Neural progenitor cell (in vitro differentiated cells): ENCODE measurements at regions not wholly inside any gene's neighbourhood (a gene's known extent, or its start where the extent isn't known, plus 50 kb on each side); places are given as distances from the start of the nearest gene placed in this dataset.

ENCODE experiments used
- DNase-seq: peaks from one replicate; pipeline ENCODE4 v3.0.0-alpha.2; 2016; ENCODE audit warnings: low spot score
- H2AFZ ChIP-seq: fragments of 200-600 bp; sonication (generic); replicated peaks from 2 replicates; pipeline ENCODE4 v1.6.1; 2016; ENCODE audit warnings: antibody characterized with exemption
- H3F3A ChIP-seq: fragments of 200-600 bp; sonication (generic); 2 replicates; pipeline ENCODE4 v1.6.1; 2016; ENCODE audit warnings: antibody characterized with exemption, low read depth
- H3K27ac ChIP-seq: fragments of 200-600 bp; sonication (generic); 2 replicates; pipeline ENCODE4 v1.5.1; 2016; ENCODE audit warnings: mild to moderate bottlenecking
- H3K27me3 ChIP-seq: fragments of 200-600 bp; sonication (generic); 2 replicates; pipeline ENCODE4 v1.6.1; 2016; ENCODE audit warnings: mild to moderate bottlenecking, moderate library complexity
- H3K36me3 ChIP-seq: fragments of 200-600 bp; sonication (generic); 2 replicates; pipeline ENCODE4 v1.5.1; 2016
- H3K4me1 ChIP-seq: fragments of 200-600 bp; sonication (generic); 2 replicates; pipeline ENCODE4 v1.6.1; 2016; ENCODE audit warnings: mixed run types
- H3K4me2 ChIP-seq: fragments of 200-600 bp; sonication (generic); 2 replicates; pipeline ENCODE4 v1.6.1; 2016
- H3K4me3 ChIP-seq: fragments of 200-600 bp; sonication (generic); 2 replicates; pipeline ENCODE4 v1.5.1; 2016
- H3K79me2 ChIP-seq: fragments of 200-600 bp; sonication (generic); 2 replicates; pipeline ENCODE4 v1.6.1; 2016; ENCODE audit warnings: low read depth
- H3K9ac ChIP-seq: fragments of 200-600 bp; sonication (generic); 2 replicates; pipeline ENCODE4 v1.6.1; 2016
- H3K9me3 ChIP-seq: fragments of 200-600 bp; sonication (generic); 2 replicates; pipeline ENCODE4 v1.5.1; 2016; ENCODE audit warnings: low read depth
- H4K20me1 ChIP-seq: fragments of 200-600 bp; sonication (generic); 2 replicates; pipeline ENCODE4 v1.6.1; 2016; ENCODE audit warnings: low read depth
- H3K27ac Mint-ChIP-seq: 3 replicates; pipeline ENCODE4 v1.8.0; 2021; ENCODE audit warnings: mixed read lengths
- H3K27me3 Mint-ChIP-seq: 2 replicates; pipeline ENCODE4 v1.8.0; 2022; ENCODE audit warnings: low read depth, mild to moderate bottlenecking, inconsistent platforms, moderate library complexity, mixed read lengths; ENCODE audit not compliant: insufficient read depth
- H3K36me3 Mint-ChIP-seq: 3 replicates; pipeline ENCODE4 v1.8.0; 2021; ENCODE audit warnings: mixed read lengths
- H3K4me1 Mint-ChIP-seq: 3 replicates; pipeline ENCODE4 v1.8.0; 2021; ENCODE audit warnings: mixed read lengths
- H3K4me3 Mint-ChIP-seq: 3 replicates; pipeline ENCODE4 v1.8.0; 2021; ENCODE audit warnings: mild to moderate bottlenecking, moderate library complexity, mixed read lengths
- H3K9me3 Mint-ChIP-seq: 3 replicates; pipeline ENCODE4 v1.8.0; 2020; ENCODE audit warnings: mixed read lengths
- CTCF ChIP-seq: fragments of 200-600 bp; sonication (generic); IDR thresholded peaks from 2 replicates; pipeline ENCODE4 v1.5.1; 2017; ENCODE audit warnings: antibody characterized with exemption, mild to moderate bottlenecking
- EZH2 ChIP-seq: fragments of 200-600 bp; sonication (generic); IDR thresholded peaks from 2 replicates; pipeline ENCODE4 v1.6.1; 2017; ENCODE audit warnings: antibody characterized with exemption, mild to moderate bottlenecking, moderate library complexity
- EZH2phosphoT487 ChIP-seq: fragments of 200-600 bp; sonication (generic); IDR thresholded peaks from 2 replicates; pipeline ENCODE4 v1.6.1; 2017; ENCODE audit warnings: antibody characterized with exemption

- no peak overlapping the region for H3K4me3 Mint-ChIP-seq
- Histone ChIP-seq H3K4me2 (no peak overlapping the region), H2AFZ (peak overlapping the region; percentile 64)
These were observed 1106.4 kb upstream of the ZEB2 start for GRCh38 chr2:145626301-145626700.

GRCh38 chr2:145625111-145625510 lies 1105.2 kb upstream of the ZEB2 start:
- Histone ChIP-seq H3K27me3 (no peaks in the 10 kb centered on the region), H3F3A (no peaks in the 10 kb centered on the region), H2AFZ (no peak overlapping the region), H3K27ac (no peak overlapping the region), H4K20me1 (no peaks in the 10 kb centered on the region), H3K9ac (no peak overlapping the region), H3K4me2 (no peak overlapping the region), H3K79me2 (no peaks in the 10 kb centered on the region), H3K4me3 (no peak overlapping the region), H3K9me3 (no peaks in the 10 kb centered on the region), H3K36me3 (no peaks in the 10 kb centered on the region), H3K4me1 (no peaks in the 10 kb centered on the region)
- H3K9me3 Mint-ChIP-seq: no peaks in the 10 kb centered on the region
- no peak overlapping the region for H3K27ac Mint-ChIP-seq
- H3K4me3 Mint-ChIP-seq: no peak overlapping the region
- DNase-seq: no peak
- no peaks in the 10 kb centered on the region for H3K4me1 Mint-ChIP-seq
- TF ChIP-seq CTCF (no peak), EZH2phosphoT487 (no peak), EZH2 (no peak)
- no peaks in the 10 kb centered on the region for H3K36me3 Mint-ChIP-seq
- no peaks in the 10 kb centered on the region for H3K27me3 Mint-ChIP-seq

More at GRCh38 chr2:145626301-145626700, 1106.4 kb upstream of the ZEB2 start:
- Mint-ChIP-seq H3K36me3 (no peaks in the 10 kb centered on the region), H3K27me3 (no peaks in the 10 kb centered on the region), H3K9me3 (no peaks in the 10 kb centered on the region), H3K27ac (no peak overlapping the region), H3K4me1 (no peaks in the 10 kb centered on the region)
- Histone ChIP-seq H3K36me3 (no peaks in the 10 kb centered on the region), H3K27ac (no peak overlapping the region), H3K4me1 (no peaks in the 10 kb centered on the region), H3K9ac (no peak overlapping the region), H3K27me3 (no peaks in the 10 kb centered on the region), H3K79me2 (no peaks in the 10 kb centered on the region), H4K20me1 (no peaks in the 10 kb centered on the region), H3F3A (no peaks in the 10 kb centered on the region), H3K4me3 (no peak overlapping the region), H3K9me3 (no peaks in the 10 kb centered on the region)
- DNase-seq: no peak
- no peak for TF ChIP-seq EZH2
- no peak for TF ChIP-seq CTCF
- TF ChIP-seq EZH2phosphoT487: no peak

GRCh38 chr2:145623136-145623535 lies 1103.2 kb upstream of the ZEB2 start:
- no peaks in the 10 kb centered on the region for H3K27me3 Mint-ChIP-seq
- Histone ChIP-seq H3F3A (no peaks in the 10 kb centered on the region), H3K36me3 (no peaks in the 10 kb centered on the region), H2AFZ (no peak overlapping the region), H3K27me3 (no peaks in the 10 kb centered on the region), H3K4me1 (no peaks in the 10 kb centered on the region), H3K79me2 (no peaks in the 10 kb centered on the region), H3K27ac (no peak overlapping the region), H3K4me2 (no peak overlapping the region), H3K9ac (no peak overlapping the region), H3K4me3 (no peak overlapping the region), H3K9me3 (no peaks in the 10 kb centered on the region), H4K20me1 (no peaks in the 10 kb centered on the region)
- H3K4me3 Mint-ChIP-seq: no peak overlapping the region
- no peak for DNase-seq
- TF ChIP-seq EZH2phosphoT487 (no peak), CTCF (no peak), EZH2 (no peak)
- H3K27ac Mint-ChIP-seq: no peak overlapping the region
- H3K4me1 Mint-ChIP-seq: no peaks in the 10 kb centered on the region
- no peaks in the 10 kb centered on the region for H3K9me3 Mint-ChIP-seq
- no peaks in the 10 kb centered on the region for H3K36me3 Mint-ChIP-seq

- H3K4me3 ChIP-seq: no peak overlapping the region
- H3K4me2 ChIP-seq: no peak overlapping the region
- no peak overlapping the region for H3K9ac ChIP-seq
- Mint-ChIP-seq H3K27ac (no peak overlapping the region), H3K36me3 (no peaks in the 10 kb centered on the region), H3K4me1 (no peaks in the 10 kb centered on the region), H3K27me3 (no peaks in the 10 kb centered on the region), H3K9me3 (no peaks in the 10 kb centered on the region), H3K4me3 (no peak overlapping the region)
- H3K79me2 ChIP-seq: no peaks in the 10 kb centered on the region
- H2AFZ ChIP-seq: no peak overlapping the region
- no peak overlapping the region for H3K27ac ChIP-seq
- H3F3A ChIP-seq: no peaks in the 10 kb centered on the region
- no peak for TF ChIP-seq EZH2
- TF ChIP-seq CTCF: no peak
- TF ChIP-seq EZH2phosphoT487: no peak
- no peaks in the 10 kb centered on the region for H3K9me3 ChIP-seq
- H3K4me1 ChIP-seq: no peaks in the 10 kb centered on the region
- no peaks in the 10 kb centered on the region for H3K36me3 ChIP-seq
- DNase-seq: no peak
- H3K27me3 ChIP-seq: no peaks in the 10 kb centered on the region
- no peaks in the 10 kb centered on the region for H4K20me1 ChIP-seq
These were observed 1102.4 kb upstream of the ZEB2 start for GRCh38 chr2:145622285-145622684.
